Neuronal stem cell (in vitro differentiated cells): ENCODE measurements at regions not wholly inside any gene's neighbourhood (a gene's known extent, or its start where the extent isn't known, plus 50 kb on each side); places are given as distances from the start of the nearest gene placed in this dataset.
"Not testable (repeated sequence)": the region's sequence is repeated elsewhere in the genome, so short reads cannot be mapped to it uniquely, and the experiment has no call there.

Experiments used
- DNase-seq: peaks from one replicate; pipeline ENCODE4 v3.0.0-alpha.2; 2013; ENCODE audit warnings: low spot score
- H2AFZ ChIP-seq: one replicate; pipeline ENCODE4 v1.6.1; 2013; ENCODE audit warnings: mild to moderate bottlenecking, low read length, inconsistent platforms
- H2AK5ac ChIP-seq: 2 replicates; pipeline ENCODE4 v1.6.1; 2013; ENCODE audit warnings: low read depth, mild to moderate bottlenecking, inconsistent platforms, low read length, moderate library complexity, mixed read lengths
- H2BK120ac ChIP-seq: 2 replicates; pipeline ENCODE4 v1.6.1; 2013; ENCODE audit warnings: low read depth, mild to moderate bottlenecking, inconsistent platforms, low read length, moderate library complexity, mixed read lengths
- H2BK12ac ChIP-seq: one replicate; pipeline ENCODE4 v1.6.1; 2013; ENCODE audit warnings: low read length, inconsistent platforms
- H2BK15ac ChIP-seq: 2 replicates; pipeline ENCODE4 v1.6.1; 2013; ENCODE audit warnings: mild to moderate bottlenecking, low read length, inconsistent platforms, mixed read lengths
- H2BK5ac ChIP-seq: one replicate; pipeline ENCODE4 v1.6.1; 2013; ENCODE audit warnings: inconsistent platforms, mild to moderate bottlenecking, low read length, moderate library complexity
- H3K14ac ChIP-seq: one replicate; pipeline ENCODE4 v1.6.1; 2013; ENCODE audit warnings: low read length, inconsistent platforms
- H3K18ac ChIP-seq: 2 replicates; pipeline ENCODE4 v1.6.1; 2013; ENCODE audit warnings: low read length, inconsistent platforms
- H3K23ac ChIP-seq: 2 replicates; pipeline ENCODE4 v1.6.1; 2013; ENCODE audit warnings: low read depth, mild to moderate bottlenecking, mixed read lengths, low read length, inconsistent platforms; ENCODE audit not compliant: poor library complexity
- H3K27ac ChIP-seq: replicated peaks from 3 replicates; pipeline ENCODE4 v1.5.1; 2013; ENCODE audit warnings: low read length, inconsistent platforms
- H3K27me3 ChIP-seq, 3 experiments: 2 replicates each; pipeline ENCODE4 v1.6.1; 2013; ENCODE audit warnings: low read length in 3 of 3, mild to moderate bottlenecking in 2 of 3, inconsistent platforms in 1 of 3, low read depth in 1 of 3, mixed read lengths in 1 of 3, moderate library complexity in 1 of 3; ENCODE audit not compliant: control insufficient read depth in 3 of 3, insufficient read depth in 3 of 3
- H3K36me3 ChIP-seq, 2 donors: replicated peaks in 1 of 2; 2 replicates each; pipeline ENCODE4 v1.6.1; 2013; ENCODE audit warnings: low read length in 2 of 2; ENCODE audit not compliant: control insufficient read depth in 2 of 2, insufficient read depth in 2 of 2
- H3K4ac ChIP-seq: 2 replicates; pipeline ENCODE4 v1.6.1; 2013; ENCODE audit warnings: inconsistent platforms, mild to moderate bottlenecking, low read length, moderate library complexity
- H3K4me1 ChIP-seq, 2 donors: 1 replicate in 1 of 2; 2 replicates in 1 of 2; pipeline ENCODE4 v1.6.1; 2013; ENCODE audit warnings: low read length in 2 of 2, low read depth in 1 of 2; ENCODE audit not compliant: control insufficient read depth in 2 of 2, insufficient read depth in 1 of 2
- H3K4me2 ChIP-seq: one replicate; pipeline ENCODE4 v1.6.1; 2013; ENCODE audit warnings: mild to moderate bottlenecking, low read length, inconsistent platforms; ENCODE audit not compliant: insufficient read depth, poor library complexity, severe bottlenecking
- H3K4me3 ChIP-seq, 2 donors: 2 replicates each; pipeline ENCODE4 v1.5.1; 2013; ENCODE audit warnings: low read length in 2 of 2, mild to moderate bottlenecking in 2 of 2, inconsistent platforms in 1 of 2, moderate library complexity in 1 of 2
- H3K79me1 ChIP-seq: one replicate; pipeline ENCODE4 v1.6.1; 2013; ENCODE audit warnings: low read depth, mild to moderate bottlenecking, inconsistent platforms, low read length, moderate library complexity
- H3K9ac ChIP-seq: one replicate; pipeline ENCODE4 v1.6.1; 2013; ENCODE audit warnings: mild to moderate bottlenecking, low read depth, low read length, inconsistent platforms; ENCODE audit not compliant: poor library complexity
- H3K9me3 ChIP-seq, 2 donors: replicated peaks in 1 of 2; 2 replicates each; pipeline versions ENCODE3 to v1.6.1; 2013; ENCODE audit warnings: low read length in 2 of 2, mild to moderate bottlenecking in 2 of 2, inconsistent platforms in 1 of 2, low read depth in 1 of 2, mixed read lengths in 1 of 2, moderate library complexity in 1 of 2; ENCODE audit not compliant: control insufficient read depth in 2 of 2, insufficient read depth in 1 of 2
- H4K8ac ChIP-seq: one replicate; pipeline ENCODE4 v1.6.1; 2013; ENCODE audit warnings: low read depth, mild to moderate bottlenecking, inconsistent platforms, low read length, moderate library complexity
- H4K91ac ChIP-seq: one replicate; pipeline ENCODE4 v1.6.1; 2013; ENCODE audit warnings: low read length, low read depth, mild to moderate bottlenecking, inconsistent platforms; ENCODE audit not compliant: poor library complexity
- WGBS, 2 donors: extraction: QIAGEN DNeasy Blood & Tissue Kit; methylation state at CpG; one replicate each; pipeline ENCODE4 v1.1.7; 2013; ENCODE audit warnings: missing lambda C conversion rate in 2 of 2, mixed read lengths in 1 of 2; ENCODE audit not compliant: insufficient read length in 2 of 2, insufficient replicate concordance in 1 of 2; ENCODE audit errors: extremely low coverage in 2 of 2; 5-methylcytosine and 5-hydroxymethylcytosine counted together

- Histone ChIP-seq H4K8ac (no peak overlapping the region), H3K23ac (no peak overlapping the region), H3K27me3 (no peaks in the 10 kb centered on the region), H3K4me2 (no peak overlapping the region), H3K27ac (no peak overlapping the region), H3K4ac (no peak overlapping the region), H3K14ac (no peak overlapping the region), H3K9ac (no peak overlapping the region), H4K91ac (no peak overlapping the region), H2BK12ac (no peak overlapping the region), H3K36me3 (no peaks in the 10 kb centered on the region), H3K18ac (no peak overlapping the region), H3K79me1 (no peaks in the 10 kb centered on the region), H2BK15ac (no peak overlapping the region), H3K4me1 (no peaks in the 10 kb centered on the region), H2BK5ac (no peak overlapping the region), H2AFZ (no peak overlapping the region), H3K9me3 (peaks cover 4 to 9% of the 10 kb centered on the region in 2 donors), H2AK5ac (no peak overlapping the region), H2BK120ac (no peak overlapping the region), H3K4me3 (no peak overlapping the region)
- WGBS, 2 donors, result no CpG with 5 or more reads among the region's 5 CpGs
- DNase-seq, result no peak
Measured at GRCh38 chr4:31199644-31200043, 479.5 kb downstream of the PCDH7 start.

DNA sequence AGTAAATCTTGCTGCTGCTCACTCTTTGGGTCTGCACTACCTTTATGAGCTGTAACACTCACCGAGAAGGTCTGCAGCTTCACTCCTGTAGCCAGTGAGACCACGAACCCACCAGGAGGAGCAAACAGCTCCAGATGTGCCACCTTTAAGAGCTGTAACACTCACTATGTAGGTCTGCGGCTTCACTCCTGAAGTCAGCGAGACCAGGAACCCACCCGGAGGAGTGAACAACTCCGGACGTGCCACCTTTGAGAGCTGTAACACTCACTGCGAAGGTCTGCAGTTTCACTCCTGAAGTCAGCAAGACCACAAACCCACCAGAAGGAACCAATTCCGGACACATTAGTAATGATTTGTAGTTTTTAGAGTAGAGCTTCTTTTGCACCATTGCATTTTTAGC lies 481.9 kb downstream of the PCDH7 start:
- not testable (repeated sequence) for H3K4me2 ChIP-seq, H3K27ac ChIP-seq, H4K91ac ChIP-seq, H3K9me3 ChIP-seq, H3K79me1 ChIP-seq, H2BK5ac ChIP-seq, H3K14ac ChIP-seq, H3K23ac ChIP-seq, H3K36me3 ChIP-seq, H3K4ac ChIP-seq, H4K8ac ChIP-seq, H2BK12ac ChIP-seq, H2BK15ac ChIP-seq, H3K18ac ChIP-seq, H3K27me3 ChIP-seq, H3K4me1 ChIP-seq, H2BK120ac ChIP-seq, H3K9ac ChIP-seq, H2AFZ ChIP-seq, H2AK5ac ChIP-seq, H3K4me3 ChIP-seq, DNase-seq
- WGBS, 2 donors, result no CpG with 5 or more reads among the region's 9 CpGs

DNA sequence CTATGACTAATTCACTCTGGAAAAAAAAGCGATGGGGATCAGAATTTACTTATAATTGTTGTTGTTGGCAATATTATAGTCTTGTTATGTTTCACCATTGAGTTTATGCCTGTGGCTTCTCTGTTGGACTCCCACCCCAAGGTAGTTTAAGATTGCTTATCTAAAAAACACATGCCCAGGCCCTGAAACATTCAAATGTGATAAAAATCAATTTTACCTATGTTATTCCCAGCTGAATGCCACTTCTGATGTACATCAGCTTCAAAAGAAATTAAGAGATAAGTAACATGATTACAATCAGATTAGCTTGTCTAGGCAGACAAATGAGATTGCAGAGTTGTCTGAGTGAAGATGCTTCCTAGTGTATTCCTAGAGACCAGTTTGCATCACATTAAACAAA lies 484.7 kb downstream of the PCDH7 start:
- no peak overlapping the region for H2BK15ac ChIP-seq
- no peaks in the 10 kb centered on the region for H3K36me3 ChIP-seq
- H4K8ac ChIP-seq, result no peak overlapping the region
- H3K23ac ChIP-seq, result no peak overlapping the region
- H2BK120ac ChIP-seq, result no peak overlapping the region
- WGBS, 2 donors, result no CpG with 5 or more reads among the region's 1 CpG
- no peak overlapping the region for H3K4ac ChIP-seq
- H3K27me3 ChIP-seq, result no peaks in the 10 kb centered on the region
- no peak overlapping the region for H3K4me2 ChIP-seq
- H4K91ac ChIP-seq, result no peak overlapping the region
- H2BK12ac ChIP-seq, result no peak overlapping the region
- no peak overlapping the region for H3K14ac ChIP-seq
- H3K18ac ChIP-seq, result no peak overlapping the region
- no peak overlapping the region for H3K9ac ChIP-seq
- H3K9me3 ChIP-seq, result peaks cover 0 to under 1% of the 10 kb centered on the region in 2 donors
- H3K4me3 ChIP-seq, result no peak overlapping the region
- no peak overlapping the region for H2AK5ac ChIP-seq
- no peaks in the 10 kb centered on the region for H3K4me1 ChIP-seq
- H2BK5ac ChIP-seq, result no peak overlapping the region
- H2AFZ ChIP-seq, result no peak overlapping the region
- no peak for DNase-seq
- no peak overlapping the region for H3K27ac ChIP-seq
- H3K79me1 ChIP-seq, result no peaks in the 10 kb centered on the region

DNA sequence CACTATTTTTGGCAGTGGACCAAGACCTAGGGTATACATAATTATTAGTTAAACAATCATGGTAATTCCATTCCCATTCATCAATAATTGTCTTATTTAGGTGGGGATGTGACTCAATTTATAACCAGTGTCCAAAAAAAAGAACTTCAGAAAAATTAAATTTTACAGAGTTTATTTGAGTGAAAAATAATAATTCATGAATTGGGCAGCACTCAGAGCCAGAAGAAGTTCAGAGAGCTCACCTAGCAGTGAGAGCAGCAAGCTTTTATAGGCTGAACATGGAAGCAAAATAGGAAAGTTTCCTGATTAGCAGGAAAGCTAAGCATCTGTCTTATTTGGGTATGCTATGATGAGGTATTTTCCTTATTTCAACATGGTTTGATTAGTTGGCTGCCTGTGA lies 500.8 kb downstream of the PCDH7 start:
- Histone ChIP-seq H3K9me3 (peaks cover 0 to 5% of the 10 kb centered on the region in 2 donors), H3K4me3 (no peak overlapping the region), H2AK5ac (no peak overlapping the region), H3K27ac (no peak overlapping the region), H2AFZ (no peak overlapping the region), H2BK120ac (no peak overlapping the region), H4K91ac (no peak overlapping the region), H3K27me3 (no peaks in the 10 kb centered on the region), H2BK12ac (no peak overlapping the region), H2BK5ac (no peak overlapping the region), H3K4me2 (no peak overlapping the region), H3K4ac (no peak overlapping the region), H3K79me1 (no peaks in the 10 kb centered on the region), H3K36me3 (no peaks in the 10 kb centered on the region), H4K8ac (no peak overlapping the region), H3K14ac (no peak overlapping the region), H2BK15ac (no peak overlapping the region), H3K4me1 (no peaks in the 10 kb centered on the region), H3K23ac (no peak overlapping the region), H3K9ac (no peak overlapping the region), H3K18ac (no peak overlapping the region)
- no peak for DNase-seq
